Keratinocyte (primary cell): ENCODE measurements at regions not wholly inside any gene's neighbourhood (a gene's known extent, or its start where the extent isn't known, plus 50 kb on each side); places are given as distances from the start of the nearest gene placed in this dataset.

ENCODE experiments used
- DNase-seq: peaks from one replicate; pipeline ENCODE4 v3.0.0-alpha.2; 2011; ENCODE audit warnings: low read depth, missing footprints, low spot score
- FAIRE-seq: peaks from 2 replicates; lab custom pipeline; 2011; peaks lifted over from hg19 to GRCh38; lab: Jason Lieb, UNC
- H2AFZ ChIP-seq: 2 replicates; pipeline ENCODE4 v1.6.0; 2012; ENCODE audit warnings: low read length, control low read depth, inconsistent platforms; ENCODE audit not compliant: control insufficient read depth
- H3K27ac ChIP-seq: 2 replicates; pipeline ENCODE4 v1.5.1; 2011; ENCODE audit warnings: low read length; ENCODE audit not compliant: control insufficient read depth, insufficient read depth
- H3K27me3 ChIP-seq: 3 replicates; pipeline ENCODE4 v1.6.0; 2011; ENCODE audit warnings: low read length; ENCODE audit not compliant: control insufficient read depth, insufficient read depth; ENCODE audit errors: extremely low read depth
- H3K36me3 ChIP-seq, 2 experiments: 2 replicates in 1 of 2; 3 replicates in 1 of 2; pipeline ENCODE4 v1.5.1; 2011; ENCODE audit warnings: low read length in 2 of 2, mild to moderate bottlenecking in 1 of 2; ENCODE audit not compliant: control insufficient read depth in 2 of 2, insufficient read depth in 2 of 2; ENCODE audit errors: extremely low read depth in 1 of 2
- H3K4me1 ChIP-seq: 3 replicates; pipeline ENCODE4 v1.5.1; 2011; ENCODE audit warnings: low read length; ENCODE audit not compliant: control insufficient read depth, insufficient read depth; ENCODE audit errors: extremely low read depth
- H3K4me2 ChIP-seq: 3 replicates; pipeline ENCODE4 v1.6.0; 2011; ENCODE audit warnings: low read depth, low read length; ENCODE audit not compliant: control insufficient read depth, insufficient read depth; ENCODE audit errors: extremely low read depth
- H3K4me3 ChIP-seq, 3 experiments: fragments of 200-600 bp in 1 of 3; sonication (generic) in 1 of 3; 2 replicates in 2 of 3; 3 replicates in 1 of 3; pipeline ENCODE4 v1.5.1; 2011 to 2016; ENCODE audit warnings: low read length in 3 of 3, mild to moderate bottlenecking in 3 of 3, control low read depth in 2 of 3, inconsistent platforms in 1 of 3, low read depth in 1 of 3, mixed read lengths in 1 of 3, mixed run types in 1 of 3, moderate library complexity in 1 of 3; ENCODE audit not compliant: control insufficient read depth in 2 of 3, insufficient read depth in 2 of 3; ENCODE audit errors: extremely low read depth in 1 of 3
- H3K79me2 ChIP-seq: 2 replicates; pipeline ENCODE4 v1.6.0; 2012; ENCODE audit warnings: low read length; ENCODE audit not compliant: control insufficient read depth, insufficient read depth
- H3K9ac ChIP-seq: 3 replicates; pipeline ENCODE4 v1.6.0; 2011; ENCODE audit warnings: low read length; ENCODE audit not compliant: control insufficient read depth, insufficient read depth; ENCODE audit errors: extremely low read depth
- H3K9me1 ChIP-seq: 3 replicates; pipeline ENCODE4 v1.6.0; 2011; ENCODE audit warnings: low read length; ENCODE audit not compliant: control insufficient read depth, insufficient read depth; ENCODE audit errors: extremely low read depth
- H3K9me3 ChIP-seq: 2 replicates; pipeline ENCODE4 v1.5.1; 2012; ENCODE audit warnings: low read depth, low read length; ENCODE audit not compliant: control insufficient read depth
- H4K20me1 ChIP-seq: 3 replicates; pipeline ENCODE4 v1.6.0; 2011; ENCODE audit warnings: low read length; ENCODE audit not compliant: control insufficient read depth, insufficient read depth; ENCODE audit errors: extremely low read depth
- CTCF ChIP-seq, 3 experiments: IDR thresholded peaks in 1 of 3; conservative IDR thresholded peaks in 1 of 3; optimal IDR thresholded peaks in 1 of 3; 2 replicates in 2 of 3; 3 replicates in 1 of 3; pipeline versions ENCODE3 to v1.5.1; 2011; ENCODE audit warnings: low read length in 3 of 3, mild to moderate bottlenecking in 3 of 3, moderate library complexity in 2 of 3, control low read depth in 1 of 3, inconsistent platforms in 1 of 3; ENCODE audit not compliant: insufficient read depth in 2 of 3; ENCODE audit errors: extremely low read depth in 1 of 3
- EZH2 ChIP-seq: IDR thresholded peaks from one replicate; pipeline ENCODE4 v1.6.1; 2012; ENCODE audit warnings: inconsistent platforms, mild to moderate bottlenecking, low read length, moderate library complexity
- dilution Hi-C: fragments of 300-500 bp; cut with MboI; formaldehyde crosslinking; loops from one replicate; pipeline ENCODE4 v1.7.0; 2020; ENCODE audit warnings: low sequenced_read_pairs; ENCODE audit not compliant: extremely low pct_ligation_motif_present

- Histone ChIP-seq H2AFZ (no peak overlapping the region), H3K9ac (no peak overlapping the region), H3K9me3 (no peaks in the 10 kb centered on the region), H4K20me1 (no peaks in the 10 kb centered on the region), H3K4me1 (no peaks in the 10 kb centered on the region), H3K4me3 (no peak overlapping the region), H3K27ac (no peak overlapping the region), H3K4me2 (no peak overlapping the region), H3K36me3 (no peaks in the 10 kb centered on the region), H3K79me2 (no peaks in the 10 kb centered on the region), H3K9me1 (no peaks in the 10 kb centered on the region), H3K27me3 (no peaks in the 10 kb centered on the region)
- no peak for FAIRE-seq
- no peak for DNase-seq
- dilution Hi-C loops, result no loop called here
- no peak for TF ChIP-seq CTCF (optimal IDR thresholded peaks at IDR 0.05 in 1 of 3, IDR thresholded peaks at IDR 0.05 in 1 of 3, conservative IDR thresholded peaks at IDR 0.05 in 1 of 3; ENCODE audit: extremely low read depth in 1 of 3, insufficient read depth in 2 of 3, low read length in 3 of 3)
- no peak for TF ChIP-seq EZH2
Observed at GRCh38 chr18:56522816-56523215, 115.6 kb downstream of the TXNL1 start.

- Histone ChIP-seq H3K27me3 (no peaks in the 10 kb centered on the region), H3K27ac (no peak overlapping the region), H3K4me2 (no peak overlapping the region), H3K9ac (no peak overlapping the region), H3K4me3 (no peak overlapping the region), H3K9me1 (no peaks in the 10 kb centered on the region), H3K4me1 (no peaks in the 10 kb centered on the region), H3K9me3 (no peaks in the 10 kb centered on the region), H4K20me1 (no peaks in the 10 kb centered on the region), H3K36me3 (no peaks in the 10 kb centered on the region), H2AFZ (no peak overlapping the region), H3K79me2 (no peaks in the 10 kb centered on the region)
- dilution Hi-C loops, result no loop called here
- DNase-seq, result no peak
- no peak for FAIRE-seq
- no peak for TF ChIP-seq EZH2
- TF ChIP-seq CTCF (optimal IDR thresholded peaks at IDR 0.05 in 1 of 3, IDR thresholded peaks at IDR 0.05 in 1 of 3, conservative IDR thresholded peaks at IDR 0.05 in 1 of 3; ENCODE audit: extremely low read depth in 1 of 3, insufficient read depth in 2 of 3, low read length in 3 of 3), result no peak
Observed at GRCh38 chr18:56521263-56521662, 117.1 kb downstream of the TXNL1 start.
